HepG2 (cell line): ENCODE measurements at regions not wholly inside any gene's neighbourhood (a gene's known extent, or its start where the extent isn't known, plus 50 kb on each side); places are given as distances from the start of the nearest gene placed in this dataset.

Source experiments
- ATAC-seq: fragments of 200-7000 bp; cut with Tn5 transposase; 3 replicates; pipeline ENCODE4 v1.9.1; 2020; ENCODE audit warnings: mild to moderate bottlenecking, moderate library complexity
- BruUV-seq: library from RNA; stranded (reverse); fragments of 400-500 nt; replicated peaks from 2 replicates; lab custom pipeline; 2021; lab: Mats Ljungman, UMichigan
- CTCF ChIA-PET: fragments of 300-600 bp; formaldehyde crosslinking; extraction: SDS; loops from one replicate; lab custom pipeline; 2021; ENCODE audit warnings: low total read pairs, inconsistent platforms, low intra/inter-chr PET ratio; lab: Yijun Ruan, JAX
- POLR2A ChIA-PET: fragments of 350-600 bp; sonication (Branson Sonifier 250); formaldehyde crosslinking; loops from one replicate; lab custom pipeline; 2020; ENCODE audit warnings: antibody characterized with exemption, inconsistent platforms; lab: Yijun Ruan, JAX
- DNase-seq: peaks from one replicate; pipeline ENCODE4 v3.0.0-alpha.2; 2015; ENCODE audit warnings: low spot score
- FAIRE-seq: peaks from 3 replicates; lab custom pipeline; 2011; peaks lifted over from hg19 to GRCh38; lab: Jason Lieb, UNC
- H2AFZ ChIP-seq: one replicate; pipeline ENCODE4 v1.6.1; 2011; ENCODE audit warnings: low read length, inconsistent platforms
- H3K27ac ChIP-seq: fragments of 300-600 bp; 3 replicates; pipeline ENCODE4 v1.8.0; 2011; ENCODE audit warnings: mixed run types, mild to moderate bottlenecking, mixed read lengths, low read length, inconsistent platforms; ENCODE audit not compliant: insufficient read depth; ENCODE audit errors: extremely low read length
- H3K27me3 ChIP-seq, 2 experiments: fragments of 200-600 bp in 1 of 2; 2 replicates in 1 of 2; 3 replicates in 1 of 2; pipeline versions ENCODE4 v1.6.0 to v1.8.0; 2011; ENCODE audit warnings: low read length in 2 of 2, mild to moderate bottlenecking in 2 of 2, moderate library complexity in 2 of 2, inconsistent platforms in 1 of 2; ENCODE audit not compliant: insufficient read depth in 2 of 2, control insufficient read depth in 1 of 2
- H3K36me3 ChIP-seq, 2 experiments: fragments of 200-600 bp in 1 of 2; replicated peaks in 1 of 2; 2 replicates in 1 of 2; 3 replicates in 1 of 2; pipeline versions ENCODE4 v1.5.1 to v1.8.0; 2011; ENCODE audit warnings: low read length in 2 of 2, inconsistent platforms in 1 of 2; ENCODE audit not compliant: insufficient read depth in 2 of 2, control insufficient read depth in 1 of 2
- H3K4me1 ChIP-seq: 2 replicates; pipeline ENCODE4 v1.5.1; 2012; ENCODE audit warnings: low read length, inconsistent platforms; ENCODE audit not compliant: insufficient read depth
- H3K4me2 ChIP-seq: 2 replicates; pipeline ENCODE4 v1.6.0; 2011; ENCODE audit warnings: low read depth, low read length, inconsistent platforms
- H3K4me3 ChIP-seq, 3 experiments: fragments of 200-600 bp in 1 of 3; sonication (generic), shearing (Covaris generic) in 1 of 3; replicated peaks in 1 of 3; 2 replicates each; pipeline ENCODE4 v1.5.1; 2011 to 2016; ENCODE audit warnings: low read length in 3 of 3, inconsistent platforms in 2 of 3, low read depth in 2 of 3, mild to moderate bottlenecking in 2 of 3, control low read depth in 1 of 3, mixed read lengths in 1 of 3; ENCODE audit not compliant: insufficient read depth in 1 of 3
- H3K79me2 ChIP-seq: one replicate; pipeline ENCODE4 v1.6.1; 2011; ENCODE audit warnings: low read length, inconsistent platforms; ENCODE audit not compliant: insufficient read depth
- H3K9ac ChIP-seq: 2 replicates; pipeline ENCODE4 v1.6.0; 2011; ENCODE audit warnings: mild to moderate bottlenecking, low read depth, low read length, inconsistent platforms; ENCODE audit not compliant: insufficient read depth
- H3K9me3 ChIP-seq: 2 replicates; pipeline ENCODE4 v1.5.1; 2012; ENCODE audit warnings: mild to moderate bottlenecking, low read length
- H4K20me1 ChIP-seq: 2 replicates; pipeline ENCODE4 v1.6.0; 2011; ENCODE audit warnings: inconsistent platforms, mild to moderate bottlenecking, low read length, moderate library complexity; ENCODE audit not compliant: insufficient read depth
- MTF2 ChIP-seq: sonication (generic); formaldehyde crosslinking; IDR thresholded peaks from 2 replicates; pipeline ENCODE4 v1.5.0; 2020; ENCODE audit warnings: missing genetic modification reagents, borderline replicate concordance
- NFYC ChIP-seq: IDR thresholded peaks from 2 replicates; pipeline ENCODE4 v1.6.1; 2016; ENCODE audit warnings: missing genetic modification reagents, missing compliant biosample characterization
- PHF21A ChIP-seq: sonication (generic); formaldehyde crosslinking; IDR thresholded peaks from 2 replicates; pipeline ENCODE4 v1.5.0; 2020; ENCODE audit warnings: mild to moderate bottlenecking, missing genetic modification reagents
- TARDBP ChIP-seq: sonication (generic); formaldehyde crosslinking; IDR thresholded peaks from 2 replicates; pipeline ENCODE4 v1.8.0; 2022; ENCODE audit warnings: mild to moderate bottlenecking, missing genetic modification reagents
- U2AF2 ChIP-seq: fragments of 200-400 bp; formaldehyde crosslinking; IDR thresholded peaks from 2 replicates; pipeline ENCODE4 v1.6.1; 2017; ENCODE audit warnings: low read depth, mild to moderate bottlenecking, low read length
- ZNF230 ChIP-seq: sonication (generic); formaldehyde crosslinking; IDR thresholded peaks from 2 replicates; pipeline ENCODE4 v1.4.0; 2020; ENCODE audit warnings: mild to moderate bottlenecking, missing genetic modification reagents
- ZNF331 ChIP-seq: sonication (generic); formaldehyde crosslinking; IDR thresholded peaks from 2 replicates; pipeline ENCODE4 v1.4.0; 2020; ENCODE audit warnings: missing genetic modification reagents
- ZNF530 ChIP-seq: sonication (generic); formaldehyde crosslinking; IDR thresholded peaks from 2 replicates; pipeline ENCODE4 v1.5.0; 2020; ENCODE audit warnings: low read depth, mild to moderate bottlenecking, missing genetic modification reagents
- ZNF746 ChIP-seq: sonication (generic); formaldehyde crosslinking; IDR thresholded peaks from 2 replicates; pipeline ENCODE4 v1.8.0; 2022; ENCODE audit warnings: mild to moderate bottlenecking, missing genetic modification reagents
- ZSCAN9 ChIP-seq: IDR thresholded peaks from 2 replicates; pipeline ENCODE4 v1.6.1; 2016; ENCODE audit warnings: borderline replicate concordance
- WGBS: methylation state at CpG from one replicate; pipeline ENCODE4 v1.1.6; 2017; ENCODE audit warnings: low lambda C conversion rate; 5-methylcytosine and 5-hydroxymethylcytosine counted together
- in situ Hi-C: cut with HindIII; loops from 2 replicates; pipeline ENCODE4 v1.10.0; 2017; ENCODE audit warnings: low pct_unique_long_range_greater_than_20kb; ENCODE audit not compliant: extremely low pct_ligation_motif_present
- intact Hi-C: fragments of 100-400 bp; cut with micrococcal nuclease; formaldehyde crosslinking; loops from one replicate; pipeline ENCODE4 v1.10.0; 2022; ENCODE audit not compliant: unreplicated experiment
- TF ChIP-seq, protein P1 (sequence below): fragments of 450-650 bp; IDR thresholded peaks from 2 replicates; pipeline ENCODE4 v1.6.1; 2016

DNA sequence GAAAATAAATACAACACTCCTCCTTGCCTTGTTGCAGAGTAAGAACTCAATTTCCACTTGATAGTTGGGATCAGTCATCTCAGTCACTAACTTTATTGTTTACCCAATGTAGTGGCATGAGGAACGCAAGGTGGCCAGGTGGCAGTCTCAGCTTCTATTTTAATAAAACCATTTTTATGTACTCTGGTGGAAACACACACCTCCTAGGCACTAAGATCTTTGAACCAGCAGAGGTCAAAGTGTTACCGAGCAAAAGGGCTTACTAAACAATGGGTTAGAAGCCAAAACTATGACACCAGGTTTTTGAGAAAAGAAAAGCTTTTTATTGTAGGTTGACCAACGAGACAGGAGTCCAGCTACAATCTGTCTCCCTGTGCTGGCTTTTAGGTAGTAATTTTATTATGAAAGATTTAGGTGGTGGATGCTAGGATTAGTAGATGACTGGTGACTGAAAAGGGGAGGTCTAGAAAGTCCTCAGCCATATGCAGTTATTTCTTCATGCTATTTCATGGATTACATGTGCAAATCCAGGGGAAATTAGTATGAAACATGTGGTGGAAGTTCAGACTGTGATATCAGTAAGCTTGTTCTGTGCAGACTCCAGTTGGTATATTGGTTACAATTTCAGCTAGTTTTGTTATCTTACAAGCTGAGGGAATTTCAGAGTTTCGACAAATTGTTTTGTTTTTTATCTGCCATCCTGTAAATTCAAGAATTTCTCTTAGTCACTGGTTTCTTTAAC lies 122.3 kb downstream of the PCTP start:
- Histone ChIP-seq H3K9me3 (peaks cover 6% of the 10 kb centered on the region; the same call in 1 of the 2 replicates), H3K4me1 (no peaks in the 10 kb centered on the region), H3K9ac (no peak overlapping the region), H3K4me2 (no peak overlapping the region), H2AFZ (no peak overlapping the region), H3K27ac (no peak overlapping the region), H3K4me3 (no peak overlapping the region), H3K36me3 (no peaks in the 10 kb centered on the region), H3K79me2 (no peaks in the 10 kb centered on the region), H4K20me1 (no peaks in the 10 kb centered on the region), H3K27me3 (no peaks in the 10 kb centered on the region)
- ChIA-PET POLR2A (no interaction called here), CTCF (no interaction called here)
- intact Hi-C loops = no loop called here
- no peak for FAIRE-seq
- ATAC-seq = no peak
- TF ChIP-seq MTF2 (CRISPR knock-in tag) = no peak
- TF ChIP-seq, protein P1, sequence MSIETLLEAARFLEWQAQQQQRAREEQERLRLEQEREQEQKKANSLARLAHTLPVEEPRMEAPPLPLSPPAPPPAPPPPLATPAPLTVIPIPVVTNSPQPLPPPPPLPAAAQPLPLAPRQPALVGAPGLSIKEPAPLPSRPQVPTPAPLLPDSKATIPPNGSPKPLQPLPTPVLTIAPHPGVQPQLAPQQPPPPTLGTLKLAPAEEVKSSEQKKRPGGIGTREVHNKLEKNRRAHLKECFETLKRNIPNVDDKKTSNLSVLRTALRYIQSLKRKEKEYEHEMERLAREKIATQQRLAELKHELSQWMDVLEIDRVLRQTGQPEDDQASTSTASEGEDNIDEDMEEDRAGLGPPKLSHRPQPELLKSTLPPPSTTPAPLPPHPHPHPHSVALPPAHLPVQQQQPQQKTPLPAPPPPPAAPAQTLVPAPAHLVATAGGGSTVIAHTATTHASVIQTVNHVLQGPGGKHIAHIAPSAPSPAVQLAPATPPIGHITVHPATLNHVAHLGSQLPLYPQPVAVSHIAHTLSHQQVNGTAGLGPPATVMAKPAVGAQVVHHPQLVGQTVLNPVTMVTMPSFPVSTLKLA = peak; percentile 60
- BruUV-seq = no TSS peak
- DNase-seq = no peak
- WGBS = 3% methylated on average over 4 of the region's 4 CpGs
- in situ Hi-C loops = no loop called here

DNA sequence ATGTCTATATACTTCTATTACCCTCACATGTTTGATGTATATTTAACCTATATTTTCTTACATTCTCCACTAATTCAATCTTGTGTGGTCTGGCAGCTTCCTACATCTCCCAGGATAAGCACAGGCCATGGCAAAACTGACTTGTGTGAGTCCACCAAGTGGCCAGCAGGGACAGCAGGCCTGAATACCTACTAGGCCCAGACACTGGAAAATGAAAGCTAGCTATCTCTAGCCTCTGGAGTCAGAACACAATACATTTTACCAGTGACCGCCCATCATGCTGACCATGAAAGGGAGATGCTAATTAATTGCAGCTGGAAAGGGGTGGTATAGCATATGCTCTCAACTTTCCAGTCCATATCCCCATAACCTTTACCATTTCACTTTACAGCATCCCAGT lies 132.3 kb downstream of the PCTP start:
- FAIRE-seq = no peak
- no peak overlapping the region for H2AFZ ChIP-seq
- no peak overlapping the region for H3K4me2 ChIP-seq
- peak; percentile 95 for ATAC-seq
- POLR2A ChIA-PET = no interaction called here
- WGBS = 54% methylated on average over 1 of the region's 1 CpG
- H3K9me3 ChIP-seq = no peaks in the 10 kb centered on the region
- H3K27ac ChIP-seq = no peak overlapping the region
- no peak overlapping the region for H3K4me3 ChIP-seq
- no TSS peak for BruUV-seq
- TF ChIP-seq ZNF746 (CRISPR knock-in tag) (no peak), TARDBP (CRISPR knock-in tag) (no peak), ZNF230 (CRISPR knock-in tag) (no peak), ZNF530 (no peak), ZNF331 (CRISPR knock-in tag) (no peak), U2AF2 (no peak), NFYC (no peak), ZSCAN9 (CRISPR knock-in tag) (no peak), PHF21A (CRISPR knock-in tag) (no peak)
- no peaks in the 10 kb centered on the region for H4K20me1 ChIP-seq
- CTCF ChIA-PET = no interaction called here
- peak; percentile 9 for DNase-seq
- H3K27me3 ChIP-seq = no peaks in the 10 kb centered on the region
- no peaks in the 10 kb centered on the region for H3K36me3 ChIP-seq
- H3K9ac ChIP-seq = no peak overlapping the region
- intact Hi-C loops = no loop called here
- no peaks in the 10 kb centered on the region for H3K79me2 ChIP-seq
- in situ Hi-C loops = no loop called here
- no peaks in the 10 kb centered on the region for H3K4me1 ChIP-seq
